Dermis microvascular lymphatic vessel endothelial cell (primary cell): ENCODE measurements at regions not wholly inside any gene's neighbourhood (a gene's known extent, or its start where the extent isn't known, plus 50 kb on each side); places are given as distances from the start of the nearest gene placed in this dataset.

ENCODE experiments used
- DNase-seq, 2 donors: peaks; one replicate each; pipeline versions ENCODE4 v3.0.0 to v3.0.0-alpha.2; 2010; ENCODE audit warnings: low read depth in 2 of 2

DNA sequence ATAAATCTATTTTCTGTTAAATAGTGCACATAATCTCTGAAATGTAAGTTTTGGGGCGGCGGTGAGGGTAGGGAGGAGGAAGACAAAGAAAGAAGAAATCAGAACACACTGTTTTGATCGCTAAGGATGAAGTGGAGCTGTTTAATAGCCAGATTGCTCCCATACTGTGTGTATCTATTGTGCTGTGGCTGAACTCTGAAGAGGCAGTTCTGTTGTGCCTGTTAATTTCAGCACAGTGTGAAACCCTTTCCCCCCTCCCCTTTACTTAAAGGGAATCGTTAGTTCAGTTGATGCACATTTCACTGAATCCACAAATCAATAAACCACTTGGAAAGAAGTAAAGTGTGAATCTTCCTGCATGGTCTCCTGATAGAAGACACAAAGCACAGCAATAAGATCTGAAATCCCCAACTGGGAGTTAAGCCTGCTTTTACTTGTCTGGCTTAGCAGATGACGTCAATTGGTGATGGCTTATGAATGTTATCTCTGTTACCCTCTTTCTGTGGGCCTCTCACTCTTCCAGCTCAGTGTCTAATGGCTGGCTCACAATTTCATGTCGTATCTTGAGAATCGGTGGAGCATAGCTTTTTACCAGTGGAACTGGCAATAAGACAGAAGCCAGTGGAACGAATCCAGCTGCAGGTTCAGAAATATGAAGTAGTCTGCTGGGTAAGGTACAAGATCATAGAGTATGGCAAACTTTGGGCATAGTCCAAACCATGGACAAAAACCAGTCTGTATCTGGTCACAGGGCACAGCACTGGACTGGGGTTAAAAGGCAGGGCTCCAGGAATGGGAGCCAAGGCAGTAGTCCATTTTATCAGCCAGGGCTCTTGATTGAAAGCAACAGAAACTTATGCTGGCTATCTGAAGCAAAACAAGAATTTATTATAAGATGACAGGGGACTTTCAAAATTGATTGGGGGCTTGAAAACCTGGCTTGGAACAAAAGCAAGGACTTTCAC is 413.5 kb upstream of the SEL1L start:
- DNase-seq: no peak

DNA sequence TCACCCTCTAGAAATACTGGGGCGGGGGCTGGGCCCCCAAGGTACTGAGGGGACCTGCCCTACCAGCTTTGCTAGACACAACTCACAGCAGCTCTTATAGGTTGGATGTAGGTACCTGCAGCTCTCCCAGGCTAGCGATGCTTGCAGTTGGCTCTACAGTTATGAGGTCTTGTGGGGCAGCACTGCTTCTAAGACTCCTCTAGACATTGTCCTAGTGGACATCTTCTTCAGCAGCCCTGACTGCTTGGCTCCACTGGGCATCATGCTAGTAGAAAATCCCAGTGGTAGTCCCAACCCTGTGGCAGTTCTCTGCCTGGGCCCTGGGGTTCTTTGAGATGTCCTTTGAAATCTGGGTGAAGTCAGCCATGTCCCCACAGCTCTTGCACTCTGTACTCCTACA is 419.3 kb upstream of the SEL1L start:
- no peak for DNase-seq

DNA sequence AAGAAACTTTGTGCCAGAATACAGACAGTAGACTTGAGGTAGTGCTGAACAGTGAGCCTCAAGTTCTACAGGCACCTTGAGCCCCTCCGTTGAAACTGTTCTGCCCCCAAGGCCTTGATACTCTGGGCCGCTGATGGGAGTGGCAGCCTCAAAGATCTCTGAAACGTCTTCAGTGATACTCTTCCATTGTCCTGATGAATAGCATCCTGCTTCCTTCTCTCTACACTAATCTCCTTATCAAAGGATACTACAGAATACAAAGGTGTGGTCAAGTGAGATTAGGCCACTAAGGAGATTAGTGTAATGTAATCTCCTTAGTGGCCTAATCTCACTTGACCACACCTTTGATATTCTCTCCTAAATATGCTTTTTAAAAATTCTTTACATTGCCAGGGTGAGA is 419.8 kb upstream of the SEL1L start:
- no peak for DNase-seq

DNA sequence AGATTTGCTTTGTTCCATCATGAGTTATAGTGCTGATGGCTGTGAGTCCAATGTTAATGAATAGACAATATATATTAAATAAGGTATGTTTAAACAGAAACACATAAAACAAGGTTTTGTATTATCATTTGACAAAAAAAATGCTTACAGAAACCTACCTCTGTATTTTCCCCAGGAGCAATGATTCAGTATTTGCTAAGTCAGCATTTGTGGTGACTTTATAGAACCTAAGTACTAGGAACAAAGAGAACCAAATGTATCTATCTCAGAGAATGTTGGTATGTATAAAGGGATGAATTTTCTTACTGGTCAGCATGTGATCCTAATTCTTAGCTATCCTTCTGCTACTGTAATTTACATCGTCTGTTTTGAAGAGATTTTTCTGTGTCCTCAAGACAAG is 421.5 kb upstream of the SEL1L start:
- DNase-seq: no peak

DNA sequence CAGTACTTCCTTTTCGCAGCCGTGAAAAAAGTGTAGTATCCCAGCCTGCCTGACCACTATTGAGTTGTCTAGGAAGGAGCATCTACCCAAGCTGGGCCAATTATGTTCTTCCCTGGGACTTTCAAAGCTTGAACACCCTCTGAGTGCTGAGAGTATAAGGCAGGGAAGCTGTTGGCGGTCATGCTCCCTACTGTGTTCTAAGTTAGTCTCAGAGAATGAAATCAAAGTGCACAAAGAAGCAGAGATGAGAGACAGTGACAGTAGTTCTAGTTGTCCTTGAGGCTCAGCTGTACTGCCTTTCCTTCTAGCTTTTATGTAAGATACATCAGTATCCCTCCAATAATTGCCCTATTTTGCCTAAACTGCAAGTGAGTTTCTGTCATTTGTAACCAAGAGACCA is 427.1 kb upstream of the SEL1L start:
- DNase-seq: no peak

DNA sequence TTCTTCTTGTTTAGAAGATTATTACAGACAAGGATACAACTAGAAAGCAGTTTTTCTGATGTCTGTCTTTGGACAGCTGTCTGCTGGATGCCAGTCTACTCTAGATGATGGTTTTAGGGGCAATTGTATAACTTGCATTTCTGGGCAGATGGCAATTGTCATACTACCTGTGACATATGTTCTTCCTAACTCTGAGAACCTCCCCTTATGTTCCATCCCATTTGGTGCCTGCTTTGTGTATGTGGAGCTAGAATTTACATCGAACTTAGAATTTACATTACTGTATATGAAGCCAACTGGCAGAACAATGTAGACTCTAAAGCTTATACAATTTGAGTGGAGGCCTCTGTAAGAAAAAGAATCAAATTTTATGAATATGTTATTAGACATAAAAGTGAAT is 430.2 kb upstream of the SEL1L start:
- DNase-seq: no peak

DNA sequence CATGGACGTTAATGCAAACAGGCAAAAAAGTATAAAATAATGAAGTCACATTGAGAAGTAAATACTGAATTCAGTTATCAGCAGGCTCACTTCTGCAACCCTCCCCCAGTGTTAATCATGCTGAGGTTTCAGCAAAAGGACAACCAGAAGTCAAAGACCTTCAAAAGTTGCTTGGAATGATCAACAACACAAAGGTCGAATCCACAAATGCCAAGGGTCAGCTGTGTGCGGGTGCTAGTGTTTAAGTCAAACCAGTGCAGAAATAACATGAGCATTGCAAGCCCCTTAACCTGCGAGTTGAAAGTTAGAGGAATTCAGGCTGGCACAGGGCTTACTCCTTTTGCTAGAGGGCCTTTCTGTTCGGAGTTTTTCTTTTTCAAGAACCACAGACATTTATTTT is 436.7 kb upstream of the SEL1L start:
- no peak for DNase-seq

DNA sequence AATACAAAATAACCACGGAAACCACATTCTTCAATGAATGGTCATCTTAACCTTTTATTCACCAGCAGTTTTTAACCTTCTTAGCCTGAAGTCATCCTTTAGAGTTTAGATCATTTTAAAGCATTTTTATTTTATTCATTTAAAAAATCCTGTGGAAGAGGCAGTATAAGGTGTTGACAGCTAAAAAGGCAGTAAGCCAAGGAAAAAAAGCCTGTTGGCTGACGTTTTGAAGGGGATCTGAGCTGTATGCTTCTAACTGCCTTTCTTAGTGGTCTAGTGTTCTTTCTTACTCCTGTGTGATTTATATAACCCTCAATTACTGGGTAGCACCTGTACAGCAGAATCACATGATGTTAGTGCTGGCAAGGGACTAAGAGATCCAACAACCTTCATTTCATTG is 438.3 kb upstream of the SEL1L start:
- no peak for DNase-seq

DNA sequence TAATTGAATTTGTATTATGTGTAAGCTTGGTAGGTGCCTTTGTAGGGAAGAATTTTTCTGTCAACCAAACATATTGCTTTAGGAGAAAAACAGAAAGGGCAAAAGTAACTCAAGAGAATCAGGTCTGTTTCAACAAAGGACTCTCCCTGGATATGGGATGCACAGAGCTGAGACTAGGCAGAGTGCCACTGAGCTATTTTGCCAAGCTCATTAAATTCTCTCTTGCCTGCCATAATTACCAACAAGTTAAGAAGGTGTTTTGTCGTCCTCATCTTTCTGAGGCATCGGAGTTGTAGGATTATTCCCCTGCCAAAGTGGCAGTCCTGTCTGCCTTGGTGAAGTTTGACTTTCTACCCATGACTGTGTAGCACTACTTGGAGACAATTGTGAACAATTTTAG is 438.9 kb upstream of the SEL1L start:
- no peak for DNase-seq

DNA sequence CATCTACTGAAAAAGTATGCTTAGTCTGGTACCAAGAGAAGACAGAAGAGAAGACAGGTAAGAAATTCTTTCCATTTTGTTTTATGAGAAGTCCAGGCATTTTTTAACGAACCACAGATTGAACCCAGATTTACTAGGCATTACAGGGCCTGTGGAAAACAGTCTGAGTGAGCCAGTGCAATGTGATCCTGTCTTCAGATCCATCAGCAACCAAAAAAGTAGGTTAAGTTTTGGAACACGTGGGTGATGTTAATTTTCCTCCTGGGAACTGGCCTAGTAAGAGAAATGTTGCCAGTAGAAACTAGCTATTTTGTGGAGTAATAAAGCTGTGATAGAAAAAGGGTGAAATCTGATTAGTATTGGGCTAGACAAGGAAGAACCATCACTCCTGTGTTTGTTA is 440.9 kb upstream of the SEL1L start:
- DNase-seq: no peak

DNA sequence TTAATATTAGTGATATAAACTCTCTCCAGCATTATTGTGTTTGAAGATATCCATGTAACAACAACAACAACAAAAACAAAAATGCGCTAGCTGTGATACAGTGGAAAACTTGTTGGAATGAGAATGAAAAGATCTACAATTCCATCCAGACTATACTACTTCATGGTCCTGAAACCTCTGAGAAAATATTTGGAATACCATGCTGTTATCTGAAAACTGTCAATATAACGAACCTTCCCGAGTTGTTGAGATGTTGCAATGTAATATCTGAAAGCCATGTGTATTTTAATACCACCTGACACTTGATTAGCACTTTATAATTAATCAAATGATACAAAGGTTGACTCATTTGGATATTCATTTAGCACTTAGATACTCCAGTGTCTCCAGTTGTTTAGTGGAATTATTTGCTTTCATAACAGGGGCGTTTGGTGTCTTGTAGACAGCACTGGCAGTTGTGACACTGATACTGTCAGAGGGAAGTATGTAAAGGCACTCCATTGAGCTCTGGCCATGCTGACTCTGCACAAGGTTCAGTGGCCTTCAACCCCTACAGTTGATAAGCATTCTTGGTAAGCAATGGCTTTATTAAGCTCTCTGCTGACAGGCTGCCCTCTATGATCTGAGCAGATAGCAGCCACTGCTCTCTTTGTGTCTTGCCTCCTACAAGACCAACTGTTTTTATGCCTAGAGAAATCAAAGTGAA is 447.1 kb upstream of the SEL1L start:
- DNase-seq: no peak

DNA sequence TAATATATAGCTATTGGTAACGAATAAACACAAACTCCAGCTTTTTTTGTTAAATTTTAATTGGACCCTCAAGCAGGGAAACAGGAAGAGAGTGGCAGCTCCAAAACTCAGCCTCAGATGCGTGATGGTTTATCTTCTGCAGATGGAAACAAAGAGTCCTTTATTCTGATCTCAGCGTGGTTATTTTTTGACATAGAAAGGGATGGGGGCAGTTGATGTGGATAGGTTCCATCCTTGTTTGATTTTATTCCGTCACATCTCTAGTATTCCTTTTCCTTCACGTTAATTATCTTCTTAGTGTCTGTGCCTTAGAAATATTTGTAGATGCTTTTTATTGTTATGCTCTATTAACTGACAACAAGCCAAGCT is 447.6 kb upstream of the SEL1L start:
- DNase-seq: no peak

DNA sequence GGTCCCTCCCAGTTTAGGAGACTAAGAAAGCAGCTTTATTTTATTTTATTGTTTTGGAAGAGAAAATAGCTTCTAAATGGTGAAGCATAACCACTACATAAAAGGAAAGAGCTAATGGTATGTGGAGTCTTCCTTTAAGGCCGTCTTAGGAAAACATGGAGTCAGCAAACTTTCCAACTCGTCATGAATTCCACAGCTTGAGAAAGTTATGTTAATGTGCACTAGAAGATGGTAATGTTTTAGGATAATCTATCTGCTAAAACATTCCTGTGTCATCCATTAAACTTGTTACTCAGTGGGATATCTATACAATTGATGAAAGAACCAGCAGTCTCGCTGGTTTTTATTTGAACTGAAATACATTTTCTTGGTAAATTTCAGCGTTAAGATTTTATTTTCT is 448.4 kb upstream of the SEL1L start:
- no peak for DNase-seq

DNA sequence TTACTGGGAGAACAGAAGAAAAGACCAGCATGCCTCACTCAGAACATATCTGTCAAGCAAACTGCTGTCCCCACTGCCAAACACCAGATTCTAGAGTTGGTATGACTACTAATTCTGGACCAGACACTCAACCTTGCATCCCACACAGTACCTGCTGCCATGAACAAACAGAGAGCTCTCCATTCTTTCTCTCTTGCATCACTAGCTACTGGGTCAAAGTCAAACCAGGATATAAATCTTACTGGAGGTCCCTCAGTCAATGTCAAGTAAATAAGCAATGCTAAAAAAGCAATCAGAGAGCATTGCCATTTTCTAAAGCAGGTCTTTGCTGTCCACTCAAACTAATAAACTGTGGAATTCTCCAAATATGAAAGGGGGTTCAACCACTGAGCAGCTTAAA is 452.4 kb upstream of the SEL1L start:
- DNase-seq: no peak

DNA sequence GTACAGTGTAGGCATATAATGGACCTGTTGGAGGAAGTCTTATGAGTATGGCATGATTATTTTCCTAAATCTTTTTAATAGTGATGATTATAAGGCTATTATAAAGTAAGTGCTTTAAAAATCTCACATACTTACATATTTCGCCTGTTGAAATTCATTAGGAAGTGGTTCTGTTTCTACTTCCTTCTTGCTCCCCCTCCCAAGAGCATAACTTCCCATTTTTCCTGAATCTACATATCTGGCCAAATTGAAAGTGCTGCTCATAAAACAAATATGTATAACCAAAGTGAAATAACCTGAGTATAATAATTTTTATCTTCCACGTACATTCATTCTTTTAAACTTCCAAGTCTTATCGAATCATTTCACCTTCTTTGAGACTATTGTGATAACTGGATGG is 455.6 kb upstream of the SEL1L start:
- no peak for DNase-seq

DNA sequence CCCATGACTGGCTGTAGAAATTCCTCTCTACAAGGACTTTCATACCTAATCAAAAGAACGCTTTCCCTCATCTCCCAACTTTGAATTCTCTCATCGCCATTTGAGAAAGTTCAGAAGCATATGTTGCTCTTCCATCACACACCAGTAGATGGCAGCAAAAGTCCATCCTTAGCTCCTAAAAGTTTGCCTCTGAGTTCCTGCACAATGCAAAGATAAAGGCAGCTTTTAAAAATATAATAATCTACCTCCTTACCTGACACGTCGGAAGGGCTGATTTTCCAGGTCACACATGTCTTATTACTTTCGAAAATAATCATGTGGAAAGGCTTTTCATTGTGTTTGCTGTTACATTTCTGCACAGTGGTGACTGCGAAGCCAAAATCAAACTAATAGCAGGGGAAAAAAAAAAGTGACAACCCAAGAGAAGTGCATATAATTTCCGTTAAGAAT is 456.7 kb upstream of the SEL1L start:
- DNase-seq: peak; percentile 51 to 58

DNA sequence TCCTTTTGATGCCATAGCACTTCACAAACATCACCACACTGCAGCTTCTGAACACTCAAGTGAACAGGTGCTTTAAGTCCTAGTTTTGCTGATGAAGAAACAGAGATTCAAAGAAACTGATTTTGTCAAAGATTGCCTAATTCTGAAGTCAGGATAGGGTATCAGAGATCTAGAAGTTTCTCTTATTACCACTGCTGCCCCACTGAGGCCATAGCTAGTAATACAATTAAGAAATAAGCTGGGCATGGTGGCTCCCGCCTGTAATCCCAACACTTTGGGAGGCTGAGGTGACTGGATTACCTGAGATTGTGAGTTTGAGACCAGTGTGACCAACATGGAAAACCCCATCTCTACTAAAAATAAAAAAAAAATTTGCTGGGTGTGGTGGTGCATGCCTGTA is 458.3 kb upstream of the SEL1L start:
- no peak for DNase-seq

DNA sequence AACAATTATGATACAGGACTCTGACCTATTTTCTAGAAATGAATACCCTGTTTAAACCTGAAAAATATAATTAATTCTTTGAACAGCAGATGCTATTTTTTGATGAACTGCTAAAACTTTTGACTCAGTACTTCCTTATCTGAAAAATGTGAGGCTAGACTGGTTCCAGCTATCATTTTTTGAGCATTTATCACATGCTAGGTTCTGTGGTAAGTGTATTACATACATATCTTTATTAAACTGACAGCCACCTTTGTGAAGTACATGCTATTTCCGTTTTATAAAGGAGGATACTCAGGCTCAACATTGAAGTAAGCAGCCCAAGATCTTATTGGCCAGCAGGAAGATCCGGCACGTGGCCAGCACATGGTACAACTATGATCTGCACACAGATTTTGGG is 459.8 kb upstream of the SEL1L start:
- DNase-seq: no peak

DNA sequence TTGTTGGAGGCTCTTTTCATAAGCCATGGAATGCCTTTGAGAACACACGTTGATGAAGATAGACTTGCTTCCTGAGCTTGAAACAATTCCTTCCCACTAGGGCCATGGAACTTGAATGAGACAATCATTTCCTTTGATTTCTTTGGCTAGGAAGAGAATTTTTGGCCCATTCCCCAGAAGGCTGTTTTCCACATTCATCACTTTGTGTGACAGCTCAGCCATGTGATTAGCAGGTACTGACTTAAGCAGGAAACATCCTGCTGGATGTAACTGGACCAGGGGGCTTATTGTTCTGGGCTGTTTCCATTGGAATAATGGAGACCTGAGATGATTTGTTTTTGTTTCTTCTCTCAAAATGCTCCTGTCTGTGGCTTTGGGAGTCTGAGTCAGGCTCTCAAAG is 469.8 kb upstream of the SEL1L start:
- DNase-seq: no peak

DNA sequence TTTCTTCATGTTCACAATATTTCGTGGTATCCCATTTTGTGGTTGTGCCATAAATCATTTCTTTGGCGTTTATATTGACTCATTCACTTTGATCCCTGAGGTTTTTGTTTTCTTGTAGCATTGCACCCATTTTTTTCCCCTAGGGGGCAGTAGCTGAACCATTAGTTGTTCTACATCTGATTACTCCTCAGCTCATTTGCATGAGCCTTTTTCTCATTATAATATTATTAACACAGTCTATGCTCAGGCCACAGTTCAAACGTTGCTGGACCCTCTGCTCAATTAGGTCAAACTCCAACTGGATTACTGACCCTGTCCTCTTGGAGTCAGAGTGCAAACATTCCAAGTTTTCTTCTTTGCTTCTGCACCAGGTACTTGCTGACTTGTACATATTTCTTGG is 475.4 kb upstream of the SEL1L start:
- DNase-seq: no peak

DNA sequence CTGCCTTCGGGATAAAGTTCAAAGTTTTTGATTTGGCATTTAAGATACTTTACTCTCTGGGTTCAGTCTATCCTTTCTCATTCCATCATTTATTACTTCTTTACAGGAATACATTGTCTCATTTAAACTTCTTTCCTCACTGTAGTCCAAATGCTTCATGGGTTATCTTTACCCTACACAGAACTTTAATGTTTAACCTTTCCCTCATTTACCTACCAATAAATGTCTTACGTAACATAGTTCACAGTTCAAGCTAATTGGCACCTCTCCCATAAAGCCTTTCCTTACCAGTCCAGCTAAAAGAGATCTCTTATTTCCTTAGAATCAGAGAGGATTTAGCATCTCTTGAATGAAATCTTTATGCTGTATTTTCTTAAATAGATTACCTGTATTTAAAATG is 476.3 kb upstream of the SEL1L start:
- no peak for DNase-seq

DNA sequence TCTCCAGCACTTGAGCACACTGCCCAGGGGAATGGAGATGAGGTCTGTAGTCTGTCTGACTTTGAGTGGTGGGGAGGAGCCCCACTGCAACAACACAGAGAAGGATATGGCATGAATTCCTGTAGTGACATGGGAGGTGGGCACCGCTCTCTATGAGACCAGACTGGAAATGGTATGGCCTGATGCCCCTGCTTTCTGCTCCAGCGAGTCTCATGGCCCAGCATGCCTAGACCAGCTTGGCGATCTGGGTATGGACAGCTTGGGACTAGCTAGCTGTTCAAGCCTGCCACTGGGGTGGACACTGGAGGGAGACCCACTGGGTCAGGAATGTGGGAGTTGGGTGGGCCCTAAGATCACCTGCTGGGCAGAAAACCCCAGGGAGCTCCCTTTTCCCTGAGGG is 477.8 kb upstream of the SEL1L start:
- DNase-seq: no peak

DNA sequence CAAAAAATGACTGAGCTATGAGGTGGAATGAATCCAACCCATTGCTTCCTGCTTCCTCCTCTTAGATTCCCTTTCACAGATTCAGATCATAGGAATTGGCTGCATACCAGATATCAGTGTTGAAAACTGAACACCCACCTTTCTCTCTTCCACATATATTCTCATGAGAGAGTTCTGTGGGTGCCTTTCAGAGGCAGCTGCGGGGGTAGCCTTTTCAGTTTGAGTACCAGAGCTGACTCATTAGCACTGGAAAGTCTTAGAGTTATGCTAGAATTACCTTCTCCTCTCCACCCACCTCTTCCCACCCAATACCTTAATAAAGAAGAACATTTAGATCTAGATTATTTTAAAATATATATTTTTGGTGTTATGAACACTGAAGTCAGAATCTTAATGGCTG is 495.4 kb upstream of the SEL1L start:
- DNase-seq: no peak
